Panc1 (cell line): ENCODE measurements at regions not wholly inside any gene's neighbourhood (a gene's known extent, or its start where the extent isn't known, plus 50 kb on each side); places are given as distances from the start of the nearest gene placed in this dataset.

Experiments
- ATAC-seq: fragments of 200-7000 bp; cut with Tn5 transposase; 2 replicates; pipeline ENCODE4 v1.9.1; 2020; ENCODE audit warnings: mild to moderate bottlenecking, moderate library complexity
- BruUV-seq: library from RNA; stranded (reverse); fragments of 400-500 nt; replicated peaks from 2 replicates; lab custom pipeline; 2021; lab: Mats Ljungman, UMichigan
- CTCF ChIA-PET: fragments of 300-600 bp; sonication (Branson Sonifier 250); formaldehyde crosslinking; loops from one replicate; lab custom pipeline; 2022; ENCODE audit warnings: antibody characterized with exemption; lab: Charles Lee
- POLR2A ChIA-PET: fragments of 300-600 bp; sonication (Branson Sonifier 250); formaldehyde crosslinking; loops from one replicate; lab custom pipeline; 2022; ENCODE audit warnings: antibody characterized with exemption; lab: Charles Lee
- DNase-seq: peaks from one replicate; pipeline ENCODE4 v3.0.0-alpha.2; 2010; ENCODE audit warnings: low read depth, low spot score
- H3K27ac ChIP-seq: 2 replicates; pipeline ENCODE4 v1.5.1; 2011; ENCODE audit warnings: mild to moderate bottlenecking, low read length, inconsistent platforms
- H3K27me3 ChIP-seq: fragments of 200-500 bp; sonication (Bioruptor generic); 2 replicates; pipeline ENCODE4 v1.6.0; 2014; ENCODE audit warnings: low read length, inconsistent platforms; ENCODE audit not compliant: control insufficient read depth, insufficient read depth
- H3K36me3 ChIP-seq: fragments of 200-500 bp; sonication (Bioruptor generic); 2 replicates; pipeline ENCODE4 v1.5.1; 2014; ENCODE audit warnings: inconsistent platforms, mild to moderate bottlenecking, low read length, moderate library complexity; ENCODE audit not compliant: control insufficient read depth, insufficient read depth
- H3K4me1 ChIP-seq: 2 replicates; pipeline ENCODE4 v1.5.1; 2011; ENCODE audit warnings: inconsistent platforms, mild to moderate bottlenecking, low read length, moderate library complexity; ENCODE audit not compliant: control insufficient read depth, insufficient read depth
- H3K4me3 ChIP-seq, 2 experiments: 2 replicates each; pipeline ENCODE4 v1.5.1; 2011 to 2012; ENCODE audit warnings: low read depth in 2 of 2, low read length in 2 of 2, mild to moderate bottlenecking in 2 of 2, inconsistent platforms in 1 of 2, moderate library complexity in 1 of 2
- H3K9me3 ChIP-seq: fragments of 200-500 bp; sonication (Bioruptor generic); 2 replicates; pipeline ENCODE4 v1.5.1; 2014; ENCODE audit warnings: low read depth, mild to moderate bottlenecking, inconsistent platforms, low read length, moderate library complexity; ENCODE audit not compliant: control insufficient read depth, insufficient read depth
- CTCF ChIP-seq: fragments of 450-650 bp; IDR thresholded peaks from 2 replicates; pipeline ENCODE4 v1.5.1; 2017; ENCODE audit warnings: mild to moderate bottlenecking
- POLR2AphosphoS5 ChIP-seq: IDR thresholded peaks from 2 replicates; pipeline ENCODE4 v1.6.1; 2012; ENCODE audit warnings: mild to moderate bottlenecking, low read depth, low read length, moderate library complexity
- REST ChIP-seq, 2 experiments: IDR thresholded peaks; 2 replicates each; pipeline ENCODE4 v1.6.1; 2011 to 2012; ENCODE audit warnings: low read depth in 2 of 2, control low read depth in 1 of 2, low read length in 1 of 2, mild to moderate bottlenecking in 1 of 2, moderate library complexity in 1 of 2; ENCODE audit not compliant: insufficient read depth in 1 of 2
- SIN3A ChIP-seq: IDR thresholded peaks from 2 replicates; pipeline ENCODE4 v1.6.1; 2012; ENCODE audit warnings: low read depth, mild to moderate bottlenecking, low read length, moderate library complexity, borderline replicate concordance; ENCODE audit not compliant: insufficient read depth
- TCF7L2 ChIP-seq: IDR thresholded peaks from 2 replicates; pipeline ENCODE4 v1.6.1; 2011; ENCODE audit warnings: mild to moderate bottlenecking, low read depth, low read length, inconsistent platforms
- in situ Hi-C: cut with HindIII; loops from 2 replicates; pipeline ENCODE4 v1.10.0; 2016; ENCODE audit warnings: low sequenced_read_pairs, low pct_unique_long_range_greater_than_20kb
- intact Hi-C: fragments of 100-400 bp; cut with micrococcal nuclease; formaldehyde crosslinking; loops from one replicate; pipeline ENCODE4 v1.10.0; 2022; ENCODE audit not compliant: unreplicated experiment

GRCh38 chr18:25592804-25593360 lies 240.9 kb upstream of the ZNF521 start:
- CTCF ChIA-PET, result no interaction called here
- BruUV-seq, result no TSS peak

GRCh38 chr18:25590456-25590855 lies 238.5 kb upstream of the ZNF521 start:
- in situ Hi-C loops, result no loop called here
- no peak for ATAC-seq
- intact Hi-C loops, result no loop called here
- Histone ChIP-seq H3K36me3 (no peaks in the 10 kb centered on the region), H3K4me3 (no peak overlapping the region), H3K27me3 (no peaks in the 10 kb centered on the region), H3K27ac (no peak overlapping the region), H3K9me3 (no peaks in the 10 kb centered on the region), H3K4me1 (no peaks in the 10 kb centered on the region)
- ChIA-PET CTCF (no interaction called here), POLR2A (no interaction called here)
- no peak for DNase-seq
- no TSS peak for BruUV-seq
- no peak for TF ChIP-seq CTCF
- TF ChIP-seq POLR2AphosphoS5, result no peak

More at GRCh38 chr18:25592804-25593360, 240.9 kb upstream of the ZNF521 start:
- DNase-seq (no peak), ATAC-seq (no peak)
- Histone ChIP-seq H3K27me3 (no peaks in the 10 kb centered on the region), H3K4me1 (no peaks in the 10 kb centered on the region), H3K4me3 (no peak overlapping the region), H3K36me3 (no peaks in the 10 kb centered on the region), H3K9me3 (no peaks in the 10 kb centered on the region), H3K27ac (no peak overlapping the region)
- POLR2A ChIA-PET, result no interaction called here
- no peak for TF ChIP-seq SIN3A
- TF ChIP-seq REST (IDR thresholded peaks at IDR 0.05; ENCODE audit: insufficient read depth in 1 of 2, low read depth in 2 of 2, low read length in 1 of 2), result no peak
- TF ChIP-seq POLR2AphosphoS5, result no peak
- TF ChIP-seq CTCF, result no peak
- no peak for TF ChIP-seq TCF7L2
- in situ Hi-C loops, result no loop called here
- intact Hi-C loops, result no loop called here
